ENCODE measurements at regions not wholly inside any gene's neighbourhood (a gene's known extent, or its start where the extent isn't known, plus 50 kb on each side); places are given as distances from the start of the nearest gene placed in this dataset.

DNA sequence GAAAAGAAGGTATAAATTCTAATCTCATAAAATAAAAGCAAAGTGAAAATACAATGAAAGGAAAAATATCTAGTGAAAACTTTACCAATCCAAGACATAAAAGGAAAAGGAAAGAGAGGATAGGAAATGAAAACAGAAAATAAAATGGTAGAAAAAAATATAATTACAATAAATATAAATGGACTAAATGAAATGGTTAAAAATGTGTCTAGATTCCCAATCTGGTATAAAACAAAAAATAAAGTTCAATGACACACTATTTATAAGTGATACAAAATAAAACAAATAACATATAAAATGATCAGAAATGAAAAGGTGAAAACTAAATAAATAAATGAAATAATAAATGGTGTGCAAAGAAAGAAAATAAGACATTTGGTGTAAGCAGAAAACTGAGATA lies 516.4 kb upstream of the RORB start:
- H3K27me3 Mint-ChIP-seq = no peaks in the 10 kb centered on the region
- H3K27me3 ChIP-seq (ENCODE audit: control insufficient read depth in 1 of 2, insufficient read depth in 2 of 2, low read length in 2 of 2) = no peaks in the 10 kb centered on the region
- ChIA-PET CTCF (no interaction called here), POLR2A (no interaction called here)
- H3K36me3 Mint-ChIP-seq (ENCODE audit: low read depth) = no peaks in the 10 kb centered on the region
- TF ChIP-seq, protein P1, sequence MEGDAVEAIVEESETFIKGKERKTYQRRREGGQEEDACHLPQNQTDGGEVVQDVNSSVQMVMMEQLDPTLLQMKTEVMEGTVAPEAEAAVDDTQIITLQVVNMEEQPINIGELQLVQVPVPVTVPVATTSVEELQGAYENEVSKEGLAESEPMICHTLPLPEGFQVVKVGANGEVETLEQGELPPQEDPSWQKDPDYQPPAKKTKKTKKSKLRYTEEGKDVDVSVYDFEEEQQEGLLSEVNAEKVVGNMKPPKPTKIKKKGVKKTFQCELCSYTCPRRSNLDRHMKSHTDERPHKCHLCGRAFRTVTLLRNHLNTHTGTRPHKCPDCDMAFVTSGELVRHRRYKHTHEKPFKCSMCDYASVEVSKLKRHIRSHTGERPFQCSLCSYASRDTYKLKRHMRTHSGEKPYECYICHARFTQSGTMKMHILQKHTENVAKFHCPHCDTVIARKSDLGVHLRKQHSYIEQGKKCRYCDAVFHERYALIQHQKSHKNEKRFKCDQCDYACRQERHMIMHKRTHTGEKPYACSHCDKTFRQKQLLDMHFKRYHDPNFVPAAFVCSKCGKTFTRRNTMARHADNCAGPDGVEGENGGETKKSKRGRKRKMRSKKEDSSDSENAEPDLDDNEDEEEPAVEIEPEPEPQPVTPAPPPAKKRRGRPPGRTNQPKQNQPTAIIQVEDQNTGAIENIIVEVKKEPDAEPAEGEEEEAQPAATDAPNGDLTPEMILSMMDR (IDR thresholded peaks at IDR 0.05) = no peak
- H3K4me3 ChIP-seq (ENCODE audit: low read length) = no peak overlapping the region
- intact Hi-C loops (cut with DNase I, micrococcal nuclease) = no loop called here
- H3K9me3 Mint-ChIP-seq = peaks cover 8% of the 10 kb centered on the region
- no peak overlapping the region for H3K27ac Mint-ChIP-seq
- no peaks in the 10 kb centered on the region for H3K4me1 Mint-ChIP-seq (ENCODE audit: low read depth)
- H3K36me3 ChIP-seq (ENCODE audit: insufficient read depth, low read length) = no peaks in the 10 kb centered on the region
- ATAC-seq (ENCODE audit: poor library complexity) = no peak
- no peak overlapping the region for H3K27ac ChIP-seq (ENCODE audit: low read depth in 1 of 2, low read length in 2 of 2)
- H3K4me3 Mint-ChIP-seq = no peak overlapping the region
- DNase-seq = no peak
- H3K9me3 ChIP-seq (ENCODE audit: control insufficient read depth in 1 of 2, insufficient read depth in 1 of 2, low read length in 2 of 2) = peaks cover 0 to 9% of the 10 kb centered on the region in 2 experiments
- H3K4me1 ChIP-seq (ENCODE audit: insufficient read depth, low read length) = no peaks in the 10 kb centered on the region

- H3K27me3 ChIP-seq (ENCODE audit: control insufficient read depth in 1 of 2, insufficient read depth in 2 of 2, low read length in 2 of 2) = no peaks in the 10 kb centered on the region
- ATAC-seq (ENCODE audit: poor library complexity) = no peak
- Mint-ChIP-seq H3K27me3 (no peaks in the 10 kb centered on the region), H3K4me3 (no peak overlapping the region), H3K4me1 (ENCODE audit: low read depth) (no peaks in the 10 kb centered on the region), H3K36me3 (ENCODE audit: low read depth) (no peaks in the 10 kb centered on the region), H3K27ac (no peak overlapping the region), H3K9me3 (peaks cover 11% of the 10 kb centered on the region)
- POLR2A ChIA-PET = no interaction called here
- TF ChIP-seq, protein P1 (IDR thresholded peaks at IDR 0.05) = no peak
- no peaks in the 10 kb centered on the region for H3K36me3 ChIP-seq (ENCODE audit: insufficient read depth, low read length)
- no peak overlapping the region for H3K4me3 ChIP-seq (ENCODE audit: low read length)
- no peak overlapping the region for H3K27ac ChIP-seq (ENCODE audit: low read depth in 1 of 2, low read length in 2 of 2)
- no peaks in the 10 kb centered on the region for H3K4me1 ChIP-seq (ENCODE audit: insufficient read depth, low read length)
- CTCF ChIA-PET = no interaction called here
- intact Hi-C loops (cut with DNase I, micrococcal nuclease) = no loop called here
- peaks cover 0 to 9% of the 10 kb centered on the region in 2 experiments for H3K9me3 ChIP-seq (ENCODE audit: control insufficient read depth in 1 of 2, insufficient read depth in 1 of 2, low read length in 2 of 2)
- no peak for DNase-seq
These were observed 515.7 kb upstream of the RORB start for GRCh38 chr9:73981405-73981804.

GRCh38 chr9:73995836-73996235 lies 501.3 kb upstream of the RORB start:
- ChIA-PET CTCF (no interaction called here), POLR2A (no interaction called here)
- TF ChIP-seq, protein P1 (IDR thresholded peaks at IDR 0.05) = no peak
- DNase-seq (no peak), ATAC-seq (ENCODE audit: poor library complexity) (no peak)
- no peaks in the 10 kb centered on the region for H3K27me3 ChIP-seq (ENCODE audit: control insufficient read depth in 1 of 2, insufficient read depth in 2 of 2, low read length in 2 of 2)
- no peaks in the 10 kb centered on the region for H3K9me3 ChIP-seq (ENCODE audit: control insufficient read depth in 1 of 2, insufficient read depth in 1 of 2, low read length in 2 of 2)
- H3K4me1 ChIP-seq (ENCODE audit: insufficient read depth, low read length) = no peaks in the 10 kb centered on the region
- H3K27ac Mint-ChIP-seq = no peak overlapping the region
- intact Hi-C loops (cut with DNase I, micrococcal nuclease) = no loop called here
- peaks cover 4% of the 10 kb centered on the region for H3K9me3 Mint-ChIP-seq
- no peaks in the 10 kb centered on the region for H3K36me3 Mint-ChIP-seq (ENCODE audit: low read depth)
- H3K4me3 Mint-ChIP-seq = no peak overlapping the region
- H3K36me3 ChIP-seq (ENCODE audit: insufficient read depth, low read length) = no peaks in the 10 kb centered on the region
- no peak overlapping the region for H3K27ac ChIP-seq (ENCODE audit: low read depth in 1 of 2, low read length in 2 of 2)
- no peak overlapping the region for H3K4me3 ChIP-seq (ENCODE audit: low read length)
- H3K4me1 Mint-ChIP-seq (ENCODE audit: low read depth) = no peaks in the 10 kb centered on the region
- H3K27me3 Mint-ChIP-seq = no peaks in the 10 kb centered on the region

All from CD4-positive, alpha-beta T cell (primary cell).